HEK293T (cell line): ENCODE measurements at regions not wholly inside any gene's neighbourhood (a gene's known extent, or its start where the extent isn't known, plus 50 kb on each side); places are given as distances from the start of the nearest gene placed in this dataset.

Experiments
- CTCF ChIA-PET: fragments of 350-600 bp; formaldehyde crosslinking; extraction: SDS; loops from one replicate; lab custom pipeline; 2021; ENCODE audit warnings: antibody characterized with exemption, inconsistent platforms; lab: Yijun Ruan, JAX
- POLR2A ChIA-PET: fragments of 350-600 bp; formaldehyde crosslinking; extraction: SDS; loops from one replicate; lab custom pipeline; 2020; ENCODE audit warnings: antibody characterized with exemption, inconsistent platforms; lab: Yijun Ruan, JAX
- DNase-seq: peaks from one replicate; pipeline ENCODE4 v3.0.0; 2012; ENCODE audit warnings: mixed read lengths; ENCODE audit errors: extremely low spot score
- ARNT ChIP-seq: fragments of 450-650 bp; IDR thresholded peaks from 2 replicates; pipeline ENCODE4 v1.6.1; 2017; ENCODE audit warnings: mild to moderate bottlenecking
- BHLHE40 ChIP-seq: fragments of 450-650 bp; IDR thresholded peaks from 2 replicates; pipeline ENCODE4 v1.6.1; 2016; ENCODE audit warnings: mild to moderate bottlenecking, moderate library complexity, borderline replicate concordance
- CTBP1 ChIP-seq: fragments of 450-650 bp; IDR thresholded peaks from 2 replicates; pipeline ENCODE4 v1.6.1; 2016; ENCODE audit warnings: borderline replicate concordance
- ELF4 ChIP-seq: fragments of 450-650 bp; IDR thresholded peaks from 2 replicates; pipeline ENCODE4 v1.6.1; 2017; ENCODE audit warnings: antibody characterized with exemption
- FOXA1 ChIP-seq: fragments of 450-650 bp; IDR thresholded peaks from 2 replicates; pipeline ENCODE4 v1.6.1; 2016; ENCODE audit warnings: mild to moderate bottlenecking
- FOXK2 ChIP-seq: fragments of 450-650 bp; IDR thresholded peaks from 2 replicates; pipeline ENCODE4 v1.6.1; 2016; ENCODE audit warnings: mild to moderate bottlenecking
- FOXM1 ChIP-seq: fragments of 450-650 bp; IDR thresholded peaks from 2 replicates; pipeline ENCODE4 v1.6.1; 2017; ENCODE audit warnings: mild to moderate bottlenecking, borderline replicate concordance
- HDGF ChIP-seq: fragments of 450-650 bp; IDR thresholded peaks from 2 replicates; pipeline ENCODE4 v1.6.1; 2017; ENCODE audit warnings: antibody characterized with exemption, borderline replicate concordance
- L3MBTL2 ChIP-seq: fragments of 450-650 bp; conservative IDR thresholded peaks from 2 replicates; pipeline ENCODE4 v1.6.1; 2016; ENCODE audit warnings: mild to moderate bottlenecking
- LEF1 ChIP-seq: fragments of 450-650 bp; IDR thresholded peaks from 2 replicates; pipeline ENCODE4 v1.6.1; 2017; ENCODE audit warnings: mild to moderate bottlenecking, borderline replicate concordance
- NFRKB ChIP-seq: fragments of 450-650 bp; IDR thresholded peaks from 2 replicates; pipeline ENCODE4 v1.6.1; 2016; ENCODE audit warnings: mild to moderate bottlenecking, moderate library complexity
- SP1 ChIP-seq: fragments of 450-650 bp; IDR thresholded peaks from 2 replicates; pipeline ENCODE4 v1.6.1; 2017
- SUZ12 ChIP-seq: fragments of 450-650 bp; IDR thresholded peaks from 2 replicates; pipeline ENCODE4 v1.6.1; 2016; ENCODE audit warnings: mild to moderate bottlenecking
- TARDBP ChIP-seq: fragments of 450-650 bp; IDR thresholded peaks from 2 replicates; pipeline ENCODE4 v1.6.1; 2016
- ZNF384 ChIP-seq: fragments of 450-650 bp; IDR thresholded peaks from 2 replicates; pipeline ENCODE4 v1.6.1; 2016
- TF ChIP-seq, protein P1 (sequence below): fragments of 450-650 bp; IDR thresholded peaks from 2 replicates; pipeline ENCODE4 v1.6.1; 2016

DNA sequence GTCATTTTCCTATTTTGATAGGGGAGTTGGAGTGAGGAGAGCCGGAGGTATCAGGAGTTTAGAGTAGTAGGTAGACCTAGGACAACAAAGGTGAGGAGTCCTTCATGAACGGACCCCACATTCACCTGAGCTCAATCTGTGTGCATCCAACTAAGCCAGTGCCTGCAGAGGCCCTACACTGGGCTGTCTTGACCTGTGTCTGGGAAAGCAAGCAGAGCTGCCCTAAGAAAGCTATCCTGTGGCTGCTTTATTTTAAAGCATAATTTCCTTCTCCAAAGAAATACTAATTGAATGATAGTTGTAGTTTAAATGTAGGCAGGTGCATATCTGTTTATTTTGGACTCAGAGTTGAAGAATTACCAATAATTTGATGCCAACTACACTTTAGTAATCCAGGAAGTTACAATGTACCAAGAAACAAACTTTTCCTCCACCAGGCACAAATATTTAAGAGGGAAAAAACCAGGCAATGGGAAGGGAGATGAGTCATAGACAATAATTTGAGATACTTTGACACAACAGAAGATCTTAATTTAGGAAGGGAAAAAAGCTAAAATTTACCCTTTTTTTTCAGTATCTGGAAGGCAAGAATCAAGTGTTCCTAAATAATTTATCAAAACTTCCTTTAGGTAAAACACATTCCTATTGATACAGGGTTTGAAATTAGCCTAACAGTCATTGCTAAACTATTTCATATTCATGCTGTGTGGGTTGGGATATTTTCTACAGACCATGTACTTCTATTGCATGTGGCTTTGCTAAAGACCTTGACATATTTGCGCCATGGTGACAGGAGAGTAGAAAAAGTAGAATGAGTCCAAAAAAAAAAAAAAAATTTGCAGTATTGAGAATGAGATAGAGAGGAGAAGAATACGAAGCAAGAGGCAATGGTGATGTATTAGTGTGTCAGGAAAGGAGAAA lies 376.6 kb upstream of the TUSC1 start:
- no peak for TF ChIP-seq FOXK2
- TF ChIP-seq ZNF384 = no peak
- no peak for TF ChIP-seq FOXM1
- no peak for TF ChIP-seq LEF1
- no peak for TF ChIP-seq ELF4
- TF ChIP-seq HDGF = no peak
- no peak for TF ChIP-seq SUZ12
- ChIA-PET POLR2A (no interaction called here), CTCF (no interaction called here)
- DNase-seq = no peak

GRCh38 chr9:26053954-26054353 lies 375.7 kb upstream of the TUSC1 start:
- POLR2A ChIA-PET = no interaction called here

DNA sequence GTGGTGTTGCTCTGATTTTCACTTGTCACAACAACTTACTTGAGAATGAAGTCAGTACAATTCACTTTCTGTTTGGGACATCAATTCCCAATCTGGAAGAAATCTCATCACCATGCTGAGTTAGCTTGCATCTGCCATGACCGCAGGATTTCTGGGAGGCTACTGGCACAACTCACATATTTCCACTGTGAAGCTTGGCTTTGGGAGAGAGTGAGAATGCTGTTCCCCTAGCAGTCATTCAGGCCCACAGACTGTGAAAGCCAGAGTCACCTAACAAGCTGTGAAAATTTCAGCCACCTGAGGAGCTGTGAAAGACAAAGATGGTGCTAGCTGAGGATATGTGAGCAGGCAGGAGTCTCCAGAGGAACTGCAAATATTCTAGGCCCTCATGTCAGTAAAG lies 365.2 kb upstream of the TUSC1 start:
- TF ChIP-seq SUZ12 (no peak), LEF1 (no peak), TARDBP (no peak)
- ChIA-PET CTCF (no interaction called here), POLR2A (no interaction called here)
- DNase-seq = no peak

More at GRCh38 chr9:26053954-26054353, 375.7 kb upstream of the TUSC1 start:
- CTCF ChIA-PET = no interaction called here
- DNase-seq = no peak
- TF ChIP-seq SUZ12 (no peak), NFRKB (no peak), SP1 (no peak), FOXM1 (no peak), ELF4 (no peak), LEF1 (no peak), TARDBP (no peak), CTBP1 (no peak), ARNT (no peak)
- TF ChIP-seq, protein P1, sequence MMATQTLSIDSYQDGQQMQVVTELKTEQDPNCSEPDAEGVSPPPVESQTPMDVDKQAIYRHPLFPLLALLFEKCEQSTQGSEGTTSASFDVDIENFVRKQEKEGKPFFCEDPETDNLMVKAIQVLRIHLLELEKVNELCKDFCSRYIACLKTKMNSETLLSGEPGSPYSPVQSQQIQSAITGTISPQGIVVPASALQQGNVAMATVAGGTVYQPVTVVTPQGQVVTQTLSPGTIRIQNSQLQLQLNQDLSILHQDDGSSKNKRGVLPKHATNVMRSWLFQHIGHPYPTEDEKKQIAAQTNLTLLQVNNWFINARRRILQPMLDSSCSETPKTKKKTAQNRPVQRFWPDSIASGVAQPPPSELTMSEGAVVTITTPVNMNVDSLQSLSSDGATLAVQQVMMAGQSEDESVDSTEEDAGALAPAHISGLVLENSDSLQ = no peak

GRCh38 chr9:26034786-26035185 lies 356.5 kb upstream of the TUSC1 start:
- ChIA-PET POLR2A (no interaction called here), CTCF (no interaction called here)
- TF ChIP-seq FOXK2 = no peak
- TF ChIP-seq SUZ12 = no peak
- no peak for TF ChIP-seq NFRKB
- TF ChIP-seq L3MBTL2 = no peak
- no peak for TF ChIP-seq SP1
- TF ChIP-seq ZNF384 = no peak
- TF ChIP-seq BHLHE40 = no peak
- no peak for TF ChIP-seq CTBP1
- no peak for TF ChIP-seq TARDBP
- no peak for TF ChIP-seq ELF4
- TF ChIP-seq ARNT = no peak
- TF ChIP-seq, protein P1 = no peak
- no peak for TF ChIP-seq FOXA1
- TF ChIP-seq FOXM1 = no peak

GRCh38 chr9:26033336-26033735 lies 355.1 kb upstream of the TUSC1 start:
- DNase-seq = no peak
- TF ChIP-seq FOXK2 = no peak
- no peak for TF ChIP-seq HDGF
- ChIA-PET CTCF (no interaction called here), POLR2A (no interaction called here)

More at GRCh38 chr9:26034786-26035185, 356.5 kb upstream of the TUSC1 start:
- no peak for DNase-seq

- ChIA-PET CTCF (no interaction called here), POLR2A (no interaction called here)
Measured at GRCh38 chr9:26026423-26027100, 348.3 kb upstream of the TUSC1 start.

More at GRCh38 chr9:26026423-26027100, 348.3 kb upstream of the TUSC1 start:
- no peak for DNase-seq
- TF ChIP-seq ARNT = no peak
- no peak for TF ChIP-seq HDGF
- TF ChIP-seq ZNF384 = no peak
- no peak for TF ChIP-seq FOXM1
- no peak for TF ChIP-seq BHLHE40
- TF ChIP-seq ELF4 = no peak
- TF ChIP-seq NFRKB = no peak
- TF ChIP-seq TARDBP = no peak
- TF ChIP-seq, protein P1 = no peak
- no peak for TF ChIP-seq LEF1
- TF ChIP-seq FOXA1 = no peak
- TF ChIP-seq L3MBTL2 = no peak
- no peak for TF ChIP-seq SUZ12
- no peak for TF ChIP-seq FOXK2
